ENCODE measurements at regions not wholly inside any gene's neighbourhood (a gene's known extent, or its start where the extent isn't known, plus 50 kb on each side); places are given as distances from the start of the nearest gene placed in this dataset.

DNA sequence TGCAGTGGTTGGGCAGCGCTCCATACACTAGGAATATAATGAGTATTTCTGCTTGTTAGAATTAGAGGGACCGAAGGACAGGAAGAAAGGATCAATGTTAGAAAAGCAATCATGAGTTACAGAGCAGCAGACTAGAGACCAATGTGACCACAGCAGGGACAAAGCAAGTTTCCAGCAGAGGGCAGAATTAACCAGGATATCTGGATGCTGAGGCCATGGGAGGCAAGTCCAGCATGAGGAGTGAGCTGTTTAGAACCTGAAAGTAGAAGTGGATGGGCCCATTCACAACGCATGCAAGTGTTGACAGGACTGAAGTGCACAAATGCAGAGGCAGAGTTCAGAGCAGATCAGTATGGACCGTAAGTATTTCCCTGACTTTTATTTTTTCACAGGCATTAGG, 910.4 kb upstream of the GYPC start:
- TF ChIP-seq, protein P1, sequence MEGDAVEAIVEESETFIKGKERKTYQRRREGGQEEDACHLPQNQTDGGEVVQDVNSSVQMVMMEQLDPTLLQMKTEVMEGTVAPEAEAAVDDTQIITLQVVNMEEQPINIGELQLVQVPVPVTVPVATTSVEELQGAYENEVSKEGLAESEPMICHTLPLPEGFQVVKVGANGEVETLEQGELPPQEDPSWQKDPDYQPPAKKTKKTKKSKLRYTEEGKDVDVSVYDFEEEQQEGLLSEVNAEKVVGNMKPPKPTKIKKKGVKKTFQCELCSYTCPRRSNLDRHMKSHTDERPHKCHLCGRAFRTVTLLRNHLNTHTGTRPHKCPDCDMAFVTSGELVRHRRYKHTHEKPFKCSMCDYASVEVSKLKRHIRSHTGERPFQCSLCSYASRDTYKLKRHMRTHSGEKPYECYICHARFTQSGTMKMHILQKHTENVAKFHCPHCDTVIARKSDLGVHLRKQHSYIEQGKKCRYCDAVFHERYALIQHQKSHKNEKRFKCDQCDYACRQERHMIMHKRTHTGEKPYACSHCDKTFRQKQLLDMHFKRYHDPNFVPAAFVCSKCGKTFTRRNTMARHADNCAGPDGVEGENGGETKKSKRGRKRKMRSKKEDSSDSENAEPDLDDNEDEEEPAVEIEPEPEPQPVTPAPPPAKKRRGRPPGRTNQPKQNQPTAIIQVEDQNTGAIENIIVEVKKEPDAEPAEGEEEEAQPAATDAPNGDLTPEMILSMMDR (IDR thresholded peaks at IDR 0.05; ENCODE audit: low read depth, low read length, missing input control), result peak; percentile 74
- TF ChIP-seq RAD21 (IDR thresholded peaks at IDR 0.05) (peak; percentile 96 to 98), TAF1 (conservative IDR thresholded peaks at IDR 0.05) (no peak), YY1 (IDR thresholded peaks at IDR 0.05) (no peak)
- TF ChIP-seq, protein P2, sequence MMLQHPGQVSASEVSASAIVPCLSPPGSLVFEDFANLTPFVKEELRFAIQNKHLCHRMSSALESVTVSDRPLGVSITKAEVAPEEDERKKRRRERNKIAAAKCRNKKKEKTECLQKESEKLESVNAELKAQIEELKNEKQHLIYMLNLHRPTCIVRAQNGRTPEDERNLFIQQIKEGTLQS (IDR thresholded peaks at IDR 0.05), result no peak
